ENCODE measurements at regions not wholly inside any gene's neighbourhood (a gene's known extent, or its start where the extent isn't known, plus 50 kb on each side); places are given as distances from the start of the nearest gene placed in this dataset.

DNA sequence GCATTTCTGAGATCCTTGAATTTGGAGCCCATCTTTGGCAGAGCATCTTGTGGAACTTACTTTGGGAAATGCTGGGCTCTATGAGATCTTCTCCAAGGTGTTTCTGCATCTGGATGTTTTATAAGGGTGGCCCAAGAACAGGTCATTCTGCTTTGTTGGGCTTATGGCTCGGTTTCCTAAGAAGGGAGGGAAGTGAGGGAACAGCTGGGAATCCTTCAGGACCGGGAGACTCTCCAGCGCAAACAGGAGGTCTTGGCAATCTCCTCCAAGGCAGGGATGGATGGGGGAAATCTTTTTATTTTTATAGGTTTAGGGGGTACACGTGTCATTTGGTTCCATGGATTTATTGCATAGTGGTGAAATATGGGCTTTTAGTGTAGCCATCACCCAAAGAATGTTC is 54.7 kb downstream of the IRX3 start:
- no peaks in the 10 kb centered on the region for H4K20me1 ChIP-seq (ENCODE audit: insufficient read depth, low read length, poor library complexity, severe bottlenecking)
- H3K4me2 ChIP-seq (ENCODE audit: low read depth, low read length, poor library complexity, severe bottlenecking), result no peak overlapping the region
- H3K4me3 ChIP-seq (ENCODE audit: low read length, poor library complexity, severe bottlenecking), result no peak overlapping the region
- H3K36me3 ChIP-seq (ENCODE audit: insufficient read depth, low read length), result no peaks in the 10 kb centered on the region
- peaks cover 4% of the 10 kb centered on the region for H3K4me1 ChIP-seq (ENCODE audit: insufficient read depth, low read length, poor library complexity, severe bottlenecking)
- H3K9me2 ChIP-seq (replicated peaks; ENCODE audit: low read depth, low read length), result no peaks in the 10 kb centered on the region
- no peaks in the 10 kb centered on the region for H3K9me3 ChIP-seq (ENCODE audit: insufficient read depth, low read depth, low read length)
- H3F3A ChIP-seq (ENCODE audit: low read depth), result no peaks in the 10 kb centered on the region
- H3K27me3 ChIP-seq (ENCODE audit: insufficient read depth, low read length, poor library complexity, severe bottlenecking), result no peaks in the 10 kb centered on the region
- no peak for TF ChIP-seq EZH2phosphoT487 (IDR thresholded peaks at IDR 0.05; ENCODE audit: borderline replicate concordance)
- TF ChIP-seq, protein P1, sequence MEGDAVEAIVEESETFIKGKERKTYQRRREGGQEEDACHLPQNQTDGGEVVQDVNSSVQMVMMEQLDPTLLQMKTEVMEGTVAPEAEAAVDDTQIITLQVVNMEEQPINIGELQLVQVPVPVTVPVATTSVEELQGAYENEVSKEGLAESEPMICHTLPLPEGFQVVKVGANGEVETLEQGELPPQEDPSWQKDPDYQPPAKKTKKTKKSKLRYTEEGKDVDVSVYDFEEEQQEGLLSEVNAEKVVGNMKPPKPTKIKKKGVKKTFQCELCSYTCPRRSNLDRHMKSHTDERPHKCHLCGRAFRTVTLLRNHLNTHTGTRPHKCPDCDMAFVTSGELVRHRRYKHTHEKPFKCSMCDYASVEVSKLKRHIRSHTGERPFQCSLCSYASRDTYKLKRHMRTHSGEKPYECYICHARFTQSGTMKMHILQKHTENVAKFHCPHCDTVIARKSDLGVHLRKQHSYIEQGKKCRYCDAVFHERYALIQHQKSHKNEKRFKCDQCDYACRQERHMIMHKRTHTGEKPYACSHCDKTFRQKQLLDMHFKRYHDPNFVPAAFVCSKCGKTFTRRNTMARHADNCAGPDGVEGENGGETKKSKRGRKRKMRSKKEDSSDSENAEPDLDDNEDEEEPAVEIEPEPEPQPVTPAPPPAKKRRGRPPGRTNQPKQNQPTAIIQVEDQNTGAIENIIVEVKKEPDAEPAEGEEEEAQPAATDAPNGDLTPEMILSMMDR (conservative IDR thresholded peaks at IDR 0.05; ENCODE audit: low read length), result no peak
- no peak overlapping the region for H2AFZ ChIP-seq (ENCODE audit: low read length)
- no peak overlapping the region for H3K9ac ChIP-seq (ENCODE audit: low read depth, low read length, poor library complexity, severe bottlenecking)
- no peaks in the 10 kb centered on the region for H3K79me2 ChIP-seq (ENCODE audit: insufficient read depth, low read length)

DNA sequence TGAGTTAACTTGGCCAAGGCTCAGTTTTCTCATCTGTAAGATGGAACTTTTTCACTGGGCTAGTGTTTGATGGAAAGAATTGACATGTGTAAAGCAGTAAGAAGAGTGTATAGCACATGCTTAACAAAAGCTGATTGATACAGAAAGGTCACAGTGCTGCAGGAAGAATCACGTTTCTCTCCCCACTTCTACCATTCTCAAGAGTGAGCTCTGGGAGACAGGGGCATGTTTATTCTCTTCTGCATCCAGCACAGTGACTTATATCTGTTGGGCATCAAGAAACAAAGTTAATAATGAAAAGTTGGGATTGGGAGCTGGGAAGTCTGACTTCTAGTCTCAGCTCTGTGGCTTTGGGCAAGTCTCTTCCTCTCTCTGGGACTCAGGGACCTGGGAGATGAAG is 55.3 kb downstream of the IRX3 start:
- no peaks in the 10 kb centered on the region for H3K9me3 ChIP-seq (ENCODE audit: insufficient read depth, low read depth, low read length)
- no peaks in the 10 kb centered on the region for H4K20me1 ChIP-seq (ENCODE audit: insufficient read depth, low read length, poor library complexity, severe bottlenecking)
- no peak overlapping the region for H3K4me3 ChIP-seq (ENCODE audit: low read length, poor library complexity, severe bottlenecking)
- no peak for TF ChIP-seq EZH2phosphoT487 (IDR thresholded peaks at IDR 0.05; ENCODE audit: borderline replicate concordance)
- TF ChIP-seq, protein P1 (conservative IDR thresholded peaks at IDR 0.05; ENCODE audit: low read length), result no peak
- no peaks in the 10 kb centered on the region for H3F3A ChIP-seq (ENCODE audit: low read depth)
- H2AFZ ChIP-seq (ENCODE audit: low read length), result no peak overlapping the region
- H3K4me2 ChIP-seq (ENCODE audit: low read depth, low read length, poor library complexity, severe bottlenecking), result no peak overlapping the region
- H3K36me3 ChIP-seq (ENCODE audit: insufficient read depth, low read length), result no peaks in the 10 kb centered on the region
- no peak overlapping the region for H3K9ac ChIP-seq (ENCODE audit: low read depth, low read length, poor library complexity, severe bottlenecking)
- H3K27me3 ChIP-seq (ENCODE audit: insufficient read depth, low read length, poor library complexity, severe bottlenecking), result no peaks in the 10 kb centered on the region
- no peaks in the 10 kb centered on the region for H3K79me2 ChIP-seq (ENCODE audit: insufficient read depth, low read length)
- peaks cover 4% of the 10 kb centered on the region for H3K4me1 ChIP-seq (ENCODE audit: insufficient read depth, low read length, poor library complexity, severe bottlenecking)
- no peaks in the 10 kb centered on the region for H3K9me2 ChIP-seq (replicated peaks; ENCODE audit: low read depth, low read length)

DNA sequence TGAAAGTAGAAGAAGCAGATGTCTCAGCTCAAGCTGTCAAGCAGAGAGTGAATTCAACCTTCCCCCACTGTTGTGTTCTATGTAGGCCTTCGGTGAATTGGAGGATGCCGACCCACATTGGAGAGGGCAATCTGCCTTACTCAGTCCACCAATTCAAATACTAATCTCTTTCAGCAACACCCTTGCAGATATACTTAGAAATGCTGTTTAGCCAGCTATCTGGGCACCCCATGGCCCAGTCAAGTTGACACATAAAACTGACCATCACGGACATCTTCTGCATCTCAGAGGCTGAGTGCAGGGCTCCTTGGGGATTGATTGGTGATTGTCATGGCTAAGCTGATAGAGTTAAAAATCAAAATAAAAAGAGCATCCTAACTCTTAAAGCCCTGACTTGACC is 58.3 kb downstream of the IRX3 start:
- H3K4me2 ChIP-seq (ENCODE audit: low read depth, low read length, poor library complexity, severe bottlenecking), result no peak overlapping the region
- no peak overlapping the region for H3K9ac ChIP-seq (ENCODE audit: low read depth, low read length, poor library complexity, severe bottlenecking)
- H3K27me3 ChIP-seq (ENCODE audit: insufficient read depth, low read length, poor library complexity, severe bottlenecking), result no peaks in the 10 kb centered on the region
- no peak overlapping the region for H3K4me3 ChIP-seq (ENCODE audit: low read length, poor library complexity, severe bottlenecking)
- no peaks in the 10 kb centered on the region for H3K9me2 ChIP-seq (replicated peaks; ENCODE audit: low read depth, low read length)
- H3K36me3 ChIP-seq (ENCODE audit: insufficient read depth, low read length), result no peaks in the 10 kb centered on the region
- TF ChIP-seq EZH2phosphoT487 (IDR thresholded peaks at IDR 0.05; ENCODE audit: borderline replicate concordance), result no peak
- TF ChIP-seq, protein P1 (conservative IDR thresholded peaks at IDR 0.05; ENCODE audit: low read length), result no peak
- no peaks in the 10 kb centered on the region for H3K79me2 ChIP-seq (ENCODE audit: insufficient read depth, low read length)
- no peak overlapping the region for H2AFZ ChIP-seq (ENCODE audit: low read length)
- peaks cover 4% of the 10 kb centered on the region for H3K4me1 ChIP-seq (ENCODE audit: insufficient read depth, low read length, poor library complexity, severe bottlenecking)
- no peaks in the 10 kb centered on the region for H3F3A ChIP-seq (ENCODE audit: low read depth)
- no peaks in the 10 kb centered on the region for H3K9me3 ChIP-seq (ENCODE audit: insufficient read depth, low read depth, low read length)
- no peaks in the 10 kb centered on the region for H4K20me1 ChIP-seq (ENCODE audit: insufficient read depth, low read length, poor library complexity, severe bottlenecking)
